SK-N-MC (cell line): ENCODE measurements at regions not wholly inside any gene's neighbourhood (a gene's known extent, or its start where the extent isn't known, plus 50 kb on each side); places are given as distances from the start of the nearest gene placed in this dataset.

Source experiments
- DNase-seq: peaks from one replicate; pipeline ENCODE4 v3.0.0-alpha.2; 2011; ENCODE audit warnings: low read depth, low spot score
- H3K27ac ChIP-seq: fragments of 200-600 bp; sonication (generic); 2 replicates; pipeline ENCODE4 v1.5.1; 2016; ENCODE audit warnings: mixed run types
- H3K36me3 ChIP-seq: fragments of 200-600 bp; sonication (generic); 2 replicates; pipeline ENCODE4 v1.6.1; 2017; ENCODE audit warnings: antibody characterized with exemption, low read length, mixed read lengths; ENCODE audit not compliant: insufficient read depth
- H3K4me3 ChIP-seq: fragments of 200-600 bp; sonication (generic); 2 replicates; pipeline ENCODE4 v1.5.1; 2016
- H3K9ac ChIP-seq: fragments of 200-600 bp; sonication (generic); 2 replicates; pipeline ENCODE4 v1.8.0; 2017; ENCODE audit warnings: mixed run types, mixed read lengths; ENCODE audit not compliant: insufficient read length
- H3K9me3 ChIP-seq: fragments of 200-600 bp; sonication (generic); 2 replicates; pipeline ENCODE4 v1.6.1; 2017; ENCODE audit warnings: low read depth, mild to moderate bottlenecking, antibody characterized with exemption, low read length, moderate library complexity, mixed read lengths
- EZH2 ChIP-seq: fragments of 200-600 bp; sonication (generic); IDR thresholded peaks from one replicate; pipeline ENCODE4 v1.6.1; 2017; ENCODE audit warnings: antibody characterized with exemption
- FOXP2 ChIP-seq: optimal IDR thresholded peaks from 2 replicates; pipeline ENCODE3; 2011; ENCODE audit warnings: mild to moderate bottlenecking, moderate library complexity; ENCODE audit not compliant: insufficient read depth; ENCODE audit errors: extremely low read length, control extremely low read depth
- POLR2AphosphoS5 ChIP-seq: IDR thresholded peaks from 2 replicates; pipeline ENCODE4 v1.6.1; 2012; ENCODE audit warnings: mild to moderate bottlenecking, low read depth, low read length, borderline replicate concordance

DNA sequence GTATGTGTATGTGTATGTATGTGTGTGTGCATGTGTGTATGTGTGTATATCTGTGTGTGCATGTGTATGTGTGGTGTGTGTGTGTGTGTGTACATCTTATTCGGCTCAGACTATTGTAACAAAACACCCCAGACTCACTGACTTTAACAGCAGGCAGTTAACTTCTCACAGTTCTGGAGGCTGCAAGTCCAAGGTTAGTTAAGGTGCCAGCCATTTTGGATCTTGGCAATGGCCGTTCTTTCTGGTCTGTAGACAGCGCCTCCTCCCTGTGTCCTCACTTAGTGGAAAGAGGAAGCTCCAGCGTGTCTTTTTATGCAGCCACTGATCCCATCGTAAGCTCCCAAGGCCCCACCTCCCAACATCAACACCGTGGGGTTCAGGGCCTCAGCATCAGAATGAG is 128.3 kb upstream of the THBS2 start:
- Histone ChIP-seq H3K9me3 (no peaks in the 10 kb centered on the region), H3K36me3 (no peaks in the 10 kb centered on the region), H3K9ac (no peak overlapping the region), H3K4me3 (no peak overlapping the region), H3K27ac (no peak overlapping the region)
- TF ChIP-seq EZH2 (no peak), FOXP2 (no peak), POLR2AphosphoS5 (no peak)
- no peak for DNase-seq

- Histone ChIP-seq H3K36me3 (no peaks in the 10 kb centered on the region), H3K9ac (no peak overlapping the region), H3K4me3 (no peak overlapping the region), H3K9me3 (no peaks in the 10 kb centered on the region), H3K27ac (no peak overlapping the region)
- TF ChIP-seq EZH2 (no peak), FOXP2 (no peak), POLR2AphosphoS5 (no peak)
- no peak for DNase-seq
These were observed 126.8 kb upstream of the THBS2 start for GRCh38 chr6:169380493-169380892.

DNA sequence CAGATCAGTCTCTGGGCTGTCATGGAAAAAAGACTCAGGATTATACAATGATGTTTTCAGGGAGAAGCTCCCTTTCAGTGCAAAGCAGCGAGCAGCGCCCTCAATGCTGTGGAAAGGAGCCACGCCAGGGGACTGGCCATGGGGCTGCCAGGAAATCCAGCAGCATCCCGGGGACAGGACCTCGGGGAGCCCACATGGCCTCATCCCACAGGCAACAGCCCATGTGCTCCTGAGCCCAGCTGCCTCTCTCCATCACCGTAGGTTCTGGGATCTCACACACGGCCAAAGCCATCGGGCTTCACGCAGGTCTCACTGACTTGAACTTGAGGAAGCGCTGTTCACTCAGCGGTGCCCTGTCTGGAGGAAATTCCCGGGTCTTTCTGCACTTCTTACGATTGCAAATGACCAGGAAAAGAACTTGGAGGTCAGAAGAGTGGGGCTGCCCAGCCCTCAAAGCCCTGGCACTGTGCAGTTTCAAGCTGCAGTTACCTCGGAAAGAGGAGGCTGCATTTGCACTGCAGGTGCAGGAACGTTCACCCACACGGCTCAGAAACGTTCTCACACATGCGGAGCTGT is 125.9 kb upstream of the THBS2 start:
- no peak overlapping the region for H3K27ac ChIP-seq
- no peaks in the 10 kb centered on the region for H3K9me3 ChIP-seq
- DNase-seq, result no peak
- no peak overlapping the region for H3K4me3 ChIP-seq
- H3K9ac ChIP-seq, result no peak overlapping the region
- no peak for TF ChIP-seq POLR2AphosphoS5
- TF ChIP-seq EZH2, result no peak
- TF ChIP-seq FOXP2, result no peak
- no peaks in the 10 kb centered on the region for H3K36me3 ChIP-seq

DNA sequence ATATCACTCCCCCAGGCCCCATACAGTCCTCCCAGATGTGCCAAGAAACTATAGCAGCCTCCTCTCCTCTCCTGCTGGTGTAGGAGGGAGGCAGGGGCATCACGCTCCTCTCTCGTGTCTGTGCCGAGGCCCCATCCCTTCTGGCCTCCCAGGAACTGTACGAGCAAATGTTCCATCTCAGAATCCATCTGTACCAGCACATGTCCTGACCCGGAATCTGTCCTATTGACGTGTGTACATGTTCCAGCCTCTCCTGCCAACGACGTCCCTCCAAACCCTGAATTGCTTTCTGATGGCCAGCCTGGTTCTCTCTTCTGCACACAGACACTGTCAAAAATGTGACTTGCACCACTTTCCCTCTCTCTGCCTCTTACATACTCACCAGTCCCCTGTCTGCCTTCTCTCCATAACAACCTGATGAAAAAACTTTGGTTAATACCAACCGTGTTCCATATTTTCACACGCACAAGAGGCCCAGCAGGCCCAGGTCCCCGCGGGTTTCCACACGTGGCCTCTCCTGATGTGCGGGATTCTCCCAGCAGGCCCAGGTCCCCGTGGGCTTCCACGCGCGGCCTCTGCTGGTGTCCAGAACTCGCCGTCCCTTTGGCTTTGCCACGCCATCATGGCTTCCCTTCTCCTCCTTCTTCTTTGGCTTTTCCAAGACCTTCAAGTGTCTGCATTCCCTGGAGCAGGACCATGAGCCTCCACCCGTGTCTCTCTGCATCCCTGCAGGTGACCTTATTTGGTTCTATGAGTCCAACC is 125.2 kb upstream of the THBS2 start:
- H3K9me3 ChIP-seq, result no peaks in the 10 kb centered on the region
- no peak overlapping the region for H3K9ac ChIP-seq
- no peak for DNase-seq
- no peak overlapping the region for H3K4me3 ChIP-seq
- H3K27ac ChIP-seq, result no peak overlapping the region
- TF ChIP-seq FOXP2 (no peak), POLR2AphosphoS5 (no peak), EZH2 (no peak)
- H3K36me3 ChIP-seq, result no peaks in the 10 kb centered on the region

DNA sequence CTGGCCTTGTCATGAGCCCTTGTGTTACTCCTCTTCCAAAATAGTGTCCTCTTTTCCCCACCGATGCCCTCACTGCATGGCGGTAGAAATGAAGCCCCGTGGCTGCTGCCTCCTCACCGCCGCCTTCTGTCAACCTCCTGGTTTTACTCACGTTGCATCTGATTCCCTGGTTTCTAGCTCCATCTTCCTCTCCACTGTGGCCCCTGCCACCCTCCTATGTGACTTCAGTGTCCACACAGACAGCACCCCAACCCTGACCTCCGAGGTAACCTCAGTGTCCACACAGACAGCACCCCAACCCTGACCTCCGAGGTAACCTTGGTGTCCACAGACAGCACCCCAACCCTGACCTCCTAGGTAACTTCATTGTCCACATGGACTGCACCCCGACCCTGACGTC is 122.8 kb upstream of the THBS2 start:
- no peaks in the 10 kb centered on the region for H3K9me3 ChIP-seq
- no peak for TF ChIP-seq FOXP2
- no peak for TF ChIP-seq EZH2
- no peak for TF ChIP-seq POLR2AphosphoS5
- no peak overlapping the region for H3K9ac ChIP-seq
- DNase-seq, result no peak
- no peaks in the 10 kb centered on the region for H3K36me3 ChIP-seq
- no peak overlapping the region for H3K27ac ChIP-seq
- H3K4me3 ChIP-seq, result no peak overlapping the region

DNA sequence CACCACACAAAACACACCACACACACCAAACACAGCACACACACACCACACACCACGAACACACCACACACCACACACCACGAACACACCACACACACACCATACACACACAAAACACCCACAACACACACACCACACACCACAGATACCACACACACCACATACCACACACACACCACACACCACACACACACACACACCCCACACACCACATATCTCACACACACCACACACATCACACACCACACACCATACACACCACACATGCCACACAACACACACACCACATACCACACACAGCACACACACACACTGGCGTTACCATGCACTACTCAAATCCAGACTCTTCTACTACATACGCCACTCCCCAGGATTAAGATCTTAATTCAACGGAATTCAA is 118.9 kb upstream of the THBS2 start:
- DNase-seq, result no peak
- Histone ChIP-seq H3K9ac (no peak overlapping the region), H3K4me3 (no peak overlapping the region), H3K36me3 (no peaks in the 10 kb centered on the region), H3K27ac (no peak overlapping the region), H3K9me3 (no peaks in the 10 kb centered on the region)
- no peak for TF ChIP-seq POLR2AphosphoS5
- no peak for TF ChIP-seq EZH2
- TF ChIP-seq FOXP2, result no peak

DNA sequence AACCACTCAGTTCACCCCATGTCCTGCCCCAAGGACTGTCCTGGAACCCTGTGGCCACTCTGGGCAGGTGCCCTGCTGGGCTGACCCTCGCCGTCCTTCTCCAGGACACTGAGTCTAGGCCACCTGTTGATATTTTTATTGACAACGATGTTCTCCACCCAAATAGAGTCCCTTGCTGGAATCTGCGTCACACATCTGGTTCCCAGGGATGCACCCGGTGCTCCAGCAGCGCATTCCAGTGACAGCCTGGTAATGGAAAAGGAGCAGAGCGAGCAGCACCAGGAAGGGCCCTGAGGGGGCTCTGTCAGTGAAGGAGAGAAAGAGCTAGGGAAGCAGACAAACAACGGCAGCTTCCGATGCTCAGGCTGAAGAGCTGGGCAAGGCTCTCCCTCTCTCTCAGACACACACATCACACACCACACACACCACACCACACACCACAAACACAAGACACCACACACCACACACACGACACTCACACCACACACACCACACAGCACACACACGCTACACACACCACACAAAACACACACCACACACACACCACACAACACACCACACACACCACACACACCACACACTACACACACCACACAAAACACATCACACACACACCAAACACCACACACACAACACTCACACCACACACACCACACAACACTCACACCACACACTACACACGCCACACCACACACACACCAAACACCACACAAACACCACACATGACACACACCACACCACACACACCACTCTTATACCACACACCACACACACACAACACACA is 117.9 kb upstream of the THBS2 start:
- no peaks in the 10 kb centered on the region for H3K9me3 ChIP-seq
- H3K9ac ChIP-seq, result no peak overlapping the region
- H3K36me3 ChIP-seq, result no peaks in the 10 kb centered on the region
- TF ChIP-seq FOXP2 (no peak), EZH2 (no peak), POLR2AphosphoS5 (no peak)
- H3K4me3 ChIP-seq, result no peak overlapping the region
- H3K27ac ChIP-seq, result no peak overlapping the region
- DNase-seq, result peak; percentile 24

- no peak overlapping the region for H3K9ac ChIP-seq
- H3K9me3 ChIP-seq, result no peaks in the 10 kb centered on the region
- no peak for DNase-seq
- H3K36me3 ChIP-seq, result no peaks in the 10 kb centered on the region
- no peak overlapping the region for H3K27ac ChIP-seq
- no peak for TF ChIP-seq EZH2
- TF ChIP-seq POLR2AphosphoS5, result no peak
- no peak for TF ChIP-seq FOXP2
- no peak overlapping the region for H3K4me3 ChIP-seq
These were observed 117.2 kb upstream of the THBS2 start for GRCh38 chr6:169370666-169371343.

DNA sequence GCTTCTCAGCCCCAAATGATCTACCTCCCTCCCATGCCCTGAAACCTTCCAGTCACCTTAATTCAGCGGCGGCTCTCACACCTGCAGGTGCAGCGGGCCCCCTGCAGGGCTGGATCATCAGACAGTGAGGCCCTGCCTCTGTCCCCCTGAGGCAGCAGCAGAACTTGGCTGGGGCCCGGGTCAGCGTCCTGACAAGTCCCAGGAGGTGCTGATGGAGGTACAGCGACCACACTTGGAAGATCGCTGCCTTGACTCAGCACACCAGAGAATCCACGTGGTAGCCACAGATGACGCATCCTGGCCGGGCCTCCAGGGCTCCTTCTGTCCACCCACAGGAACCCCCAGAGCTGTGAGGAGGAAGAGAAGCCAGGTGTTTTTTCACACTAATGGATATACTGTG is 116.4 kb upstream of the THBS2 start:
- DNase-seq, result no peak
- Histone ChIP-seq H3K27ac (no peak overlapping the region), H3K9ac (no peak overlapping the region), H3K4me3 (no peak overlapping the region), H3K9me3 (no peaks in the 10 kb centered on the region), H3K36me3 (no peaks in the 10 kb centered on the region)
- TF ChIP-seq EZH2, result no peak
